ENCODE measurements at regions not wholly inside any gene's neighbourhood (a gene's known extent, or its start where the extent isn't known, plus 50 kb on each side); places are given as distances from the start of the nearest gene placed in this dataset.
"Not testable (repeated sequence)": the region's sequence is repeated elsewhere in the genome, so short reads cannot be mapped to it uniquely, and the experiment has no call there.

GRCh38 chr13:100811928-100812327 is 137.3 kb upstream of the TMTC4 start:
- DNase-seq (ENCODE audit: low read depth, low spot score), result no peak

GRCh38 chr13:100811024-100811865 is 136.7 kb upstream of the TMTC4 start:
- DNase-seq (ENCODE audit: low read depth, low spot score), result no peak

DNA sequence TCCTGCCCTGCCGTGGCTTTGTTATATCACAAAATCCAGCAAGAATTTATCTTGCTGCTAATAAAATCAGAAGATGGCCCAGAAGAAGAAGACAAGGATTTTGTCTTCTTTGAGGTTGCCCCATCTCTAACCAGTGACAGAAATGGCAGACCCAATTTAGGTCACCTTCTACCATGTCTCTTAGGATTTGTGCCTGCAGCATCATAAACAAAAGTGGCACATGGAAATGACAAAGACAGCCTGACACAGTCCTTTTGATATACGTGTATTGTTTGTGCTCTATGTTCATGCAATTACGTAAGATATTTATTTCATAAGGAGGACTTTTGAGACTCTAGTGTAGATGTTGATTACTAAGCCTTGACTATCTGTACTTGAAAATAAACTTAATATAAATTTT is 135.9 kb upstream of the TMTC4 start:
- no peak for DNase-seq (ENCODE audit: low read depth, low spot score)

GRCh38 chr13:100809856-100810255 is 135.3 kb upstream of the TMTC4 start:
- DNase-seq (ENCODE audit: low read depth, low spot score), result no peak

GRCh38 chr13:100809129-100809390 is 134.5 kb upstream of the TMTC4 start:
- no peak for DNase-seq (ENCODE audit: low read depth, low spot score)

DNA sequence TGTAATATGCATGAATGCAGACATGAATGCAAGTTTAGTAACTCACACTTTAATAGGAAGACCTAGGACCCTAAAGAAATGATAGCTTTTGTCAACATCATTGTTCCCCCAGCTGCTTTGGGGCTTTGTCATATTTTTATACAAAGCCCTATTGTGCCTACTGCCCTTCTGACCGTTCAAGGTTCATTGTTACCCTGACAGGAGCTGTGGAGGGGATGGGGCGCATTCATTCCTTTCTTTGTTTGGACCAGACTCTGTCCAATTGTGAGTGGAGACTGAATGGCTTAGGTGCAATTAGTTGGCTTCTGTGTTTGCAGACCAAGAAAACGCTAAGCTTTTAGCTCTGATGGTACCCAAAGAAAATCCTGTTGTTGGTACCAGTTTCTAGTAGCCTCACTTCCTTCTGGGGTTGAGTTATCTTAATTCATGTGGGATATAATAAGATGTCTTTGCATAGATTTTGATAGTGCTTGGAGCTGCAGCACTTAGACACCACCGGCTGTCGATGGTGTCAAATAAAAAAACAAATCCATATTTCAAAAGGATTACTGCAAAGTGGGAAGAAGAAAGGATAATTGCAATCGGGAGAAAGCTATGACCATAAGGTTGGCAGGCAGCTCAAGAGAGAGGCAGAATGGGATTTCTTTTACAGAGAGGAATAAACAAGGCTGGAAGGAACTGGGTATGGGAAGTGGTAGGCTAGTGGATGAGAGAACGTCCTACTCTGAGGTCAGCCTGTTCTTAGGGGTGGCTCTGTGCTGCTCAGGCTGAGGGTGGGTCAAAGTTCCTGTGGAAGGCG is 133.9 kb upstream of the TMTC4 start:
- no peak for DNase-seq (ENCODE audit: low read depth, low spot score)

GRCh38 chr13:100803091-100803490 is 128.5 kb upstream of the TMTC4 start:
- DNase-seq (ENCODE audit: low read depth, low spot score), result no peak

DNA sequence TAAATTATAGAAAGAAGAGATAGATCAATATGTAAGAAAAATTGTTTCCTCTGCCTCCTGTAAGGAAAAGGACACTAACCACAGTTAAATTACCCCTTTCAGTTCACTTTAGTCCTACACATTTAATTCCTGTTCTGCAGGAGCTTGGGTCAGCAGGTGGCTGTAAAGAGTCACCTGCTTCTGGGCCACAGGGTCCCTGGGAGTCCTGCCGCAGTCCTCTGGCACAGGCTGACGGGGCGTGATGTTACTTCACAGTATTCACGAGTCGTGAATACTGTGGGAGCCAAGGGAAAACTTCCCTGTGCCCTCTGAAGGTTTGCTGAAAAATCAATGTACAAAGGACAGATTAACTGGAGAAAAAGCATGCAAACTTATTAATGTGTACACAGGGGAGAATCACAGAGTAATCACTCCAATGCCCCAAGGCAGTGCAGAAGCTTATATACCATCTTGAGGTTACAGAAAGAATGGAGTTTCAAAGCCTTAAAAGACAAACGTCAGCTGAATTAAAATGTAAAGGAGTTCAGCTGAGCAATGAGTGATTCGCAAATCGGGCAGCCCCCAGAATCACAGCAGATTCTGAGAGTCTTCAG is 125.8 kb upstream of the TMTC4 start:
- DNase-seq (ENCODE audit: low read depth, low spot score), result no peak

DNA sequence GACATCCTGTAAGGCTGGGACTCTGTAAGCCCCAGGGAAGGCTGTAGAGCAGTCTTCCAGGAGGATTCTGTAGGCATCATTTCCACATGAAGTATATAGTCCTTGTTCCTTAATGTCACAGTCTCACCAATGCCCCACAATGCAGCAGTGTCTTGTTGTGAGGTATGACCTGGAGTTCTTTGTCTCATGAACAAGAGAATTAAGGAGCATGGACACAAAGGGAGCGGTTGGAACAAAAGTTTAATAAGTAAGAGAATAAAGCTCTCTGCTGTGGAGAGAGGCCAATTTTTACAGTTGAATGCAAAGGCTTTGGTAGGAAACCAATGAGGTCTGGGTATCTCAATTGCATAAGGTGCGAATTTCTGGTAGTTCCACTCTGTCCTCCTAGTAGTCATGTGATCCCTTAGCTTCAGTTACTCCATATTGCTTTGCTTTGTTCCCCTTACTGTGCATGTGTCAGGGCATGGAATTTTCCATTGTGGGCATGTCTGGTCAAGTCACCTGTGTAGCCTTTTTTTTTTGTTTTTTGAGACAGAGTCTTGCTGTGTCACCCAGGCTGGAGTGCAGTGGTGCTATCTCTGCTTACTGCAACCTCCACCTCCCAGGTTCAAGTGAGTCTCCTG is 124.3 kb upstream of the TMTC4 start:
- no peak for DNase-seq (ENCODE audit: low read depth, low spot score)

GRCh38 chr13:100797921-100798320 is 123.3 kb upstream of the TMTC4 start:
- no peak for DNase-seq (ENCODE audit: low read depth, low spot score)

GRCh38 chr13:100796463-100796862 is 121.9 kb upstream of the TMTC4 start:
- no peak for DNase-seq (ENCODE audit: low read depth, low spot score)

- DNase-seq (ENCODE audit: low read depth, low spot score), result no peak
Observed at GRCh38 chr13:100794575-100794974, 120.0 kb upstream of the TMTC4 start.

- DNase-seq (ENCODE audit: low read depth, low spot score), result no peak
Observed at GRCh38 chr13:100790405-100790804, 115.8 kb upstream of the TMTC4 start.

GRCh38 chr13:100789968-100790367 is 115.4 kb upstream of the TMTC4 start:
- no peak for DNase-seq (ENCODE audit: low read depth, low spot score)

- peak; percentile 64 for DNase-seq (ENCODE audit: low read depth, low spot score)
Observed at GRCh38 chr13:100789481-100789880, 114.9 kb upstream of the TMTC4 start.

GRCh38 chr13:100789025-100789424 is 114.4 kb upstream of the TMTC4 start:
- no peak for DNase-seq (ENCODE audit: low read depth, low spot score)

- DNase-seq (ENCODE audit: low read depth, low spot score), result no peak
Observed at GRCh38 chr13:100788540-100788939, 113.9 kb upstream of the TMTC4 start.

DNA sequence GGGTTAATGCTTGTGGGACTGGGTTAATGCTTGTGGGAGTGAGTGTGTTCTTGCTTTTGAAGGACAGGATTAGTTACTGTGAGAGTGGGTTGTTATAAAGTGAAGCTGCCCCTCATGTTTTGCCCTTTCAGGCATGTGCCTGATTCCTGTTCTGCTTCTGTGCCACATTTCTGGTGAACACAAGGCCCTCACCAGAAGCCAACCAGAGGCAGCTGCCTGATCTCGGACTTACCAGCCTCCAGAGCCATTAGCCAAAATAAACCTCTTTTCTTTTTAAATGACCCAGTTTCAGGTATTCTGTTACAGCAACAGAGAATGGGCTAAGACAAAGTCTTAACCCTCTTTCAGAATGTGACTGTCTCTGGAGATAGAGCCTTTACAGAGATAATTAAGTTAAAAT is 113.3 kb upstream of the TMTC4 start:
- DNase-seq (ENCODE audit: low read depth, low spot score), result no peak

DNA sequence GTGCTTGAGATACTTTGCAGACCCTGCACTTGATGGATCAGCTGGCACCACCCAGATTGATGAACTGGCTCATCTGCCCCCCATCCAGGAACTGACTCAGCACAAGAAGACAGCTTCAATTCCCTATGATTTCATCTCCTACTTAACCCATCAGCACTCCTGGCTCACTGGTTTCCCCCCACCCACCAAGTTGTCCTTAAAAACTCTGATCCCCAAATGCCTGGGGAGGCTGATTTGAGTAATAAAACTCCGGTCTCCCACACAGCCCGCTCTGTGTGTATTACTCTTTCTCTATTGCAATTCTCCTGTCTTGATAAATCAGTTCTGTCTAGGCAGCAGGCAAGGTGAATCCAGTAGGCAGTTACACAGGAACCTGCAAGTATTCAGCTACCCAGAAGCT is 102.1 kb upstream of the TMTC4 start:
- not testable (repeated sequence) for DNase-seq (ENCODE audit: low read depth, low spot score)

GRCh38 chr13:100773923-100774663 is 99.5 kb upstream of the TMTC4 start:
- no peak for DNase-seq (ENCODE audit: low read depth, low spot score)

DNA sequence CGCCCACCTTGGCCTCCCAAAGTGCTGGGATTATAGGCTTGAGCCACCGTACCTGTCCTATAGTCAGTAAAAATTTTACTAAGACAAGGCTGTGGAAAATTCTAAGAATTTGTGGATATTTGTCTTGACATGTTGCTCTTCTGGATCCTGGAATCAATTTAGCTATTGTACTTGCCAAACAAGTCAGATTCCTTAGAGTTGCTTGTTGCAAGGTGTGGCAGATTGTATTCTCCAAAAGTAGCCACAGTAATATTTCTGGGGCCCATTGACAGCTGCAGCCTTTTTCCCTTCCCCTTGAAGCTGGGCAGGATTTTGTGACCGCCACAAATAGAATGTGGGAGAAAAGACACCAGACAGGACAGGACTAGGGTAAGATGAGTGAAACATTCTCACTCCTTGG is 98.8 kb upstream of the TMTC4 start:
- DNase-seq (ENCODE audit: low read depth, low spot score), result no peak

- DNase-seq (ENCODE audit: low read depth, low spot score), result no peak
Observed at GRCh38 chr13:100767192-100767591, 92.6 kb upstream of the TMTC4 start.

All from astrocyte of the hippocampus (primary cell).